NCI-H82 (cell line): ENCODE measurements at regions not wholly inside any gene's neighbourhood (a gene's known extent, or its start where the extent isn't known, plus 50 kb on each side); places are given as distances from the start of the nearest gene placed in this dataset.
"Not testable (repeated sequence)": the region's sequence is repeated elsewhere in the genome, so short reads cannot be mapped to it uniquely, and the experiment has no call there.

Experiments used
- DNase-seq: peaks from one replicate; lab custom pipeline; 2025; lab: John Stamatoyannopoulos, UW

DNA sequence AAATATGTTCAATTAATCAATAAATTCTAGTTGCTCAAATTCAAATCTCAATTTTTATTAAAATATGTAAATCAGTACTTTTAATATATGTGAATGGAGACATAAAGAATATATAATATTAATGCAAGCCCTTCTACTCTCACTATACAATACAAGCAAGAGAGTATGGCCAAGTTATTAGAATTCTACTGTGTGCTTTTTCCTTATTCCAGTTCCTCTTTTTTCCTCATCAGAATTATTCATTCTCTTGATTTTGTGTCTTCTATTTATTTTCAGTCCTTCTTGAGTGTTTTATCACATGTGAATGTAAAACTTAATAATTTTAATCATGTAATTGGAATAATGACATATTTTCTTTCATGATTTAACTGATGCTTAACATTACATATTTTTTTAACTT lies 276.8 kb downstream of the PCDH20 start:
- DNase-seq, result no peak

DNA sequence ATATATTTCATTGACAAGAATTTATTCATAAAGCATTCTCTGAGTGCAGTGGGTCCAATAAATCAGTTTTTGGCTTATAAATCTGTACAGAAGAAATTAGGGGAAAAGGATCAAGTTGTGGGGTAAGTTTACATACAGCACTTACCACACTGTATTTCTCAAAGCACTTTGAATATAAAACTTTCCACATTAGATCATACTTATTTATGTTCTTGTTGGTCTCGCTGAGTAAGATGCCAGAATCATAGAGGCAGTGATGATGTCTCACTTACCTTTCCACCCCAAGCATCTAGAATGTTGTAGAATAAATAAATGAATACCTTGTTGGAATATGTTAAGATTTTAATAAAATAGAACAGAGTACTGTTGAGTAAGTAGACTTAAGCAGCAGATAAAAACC lies 279.1 kb downstream of the PCDH20 start:
- no peak for DNase-seq

DNA sequence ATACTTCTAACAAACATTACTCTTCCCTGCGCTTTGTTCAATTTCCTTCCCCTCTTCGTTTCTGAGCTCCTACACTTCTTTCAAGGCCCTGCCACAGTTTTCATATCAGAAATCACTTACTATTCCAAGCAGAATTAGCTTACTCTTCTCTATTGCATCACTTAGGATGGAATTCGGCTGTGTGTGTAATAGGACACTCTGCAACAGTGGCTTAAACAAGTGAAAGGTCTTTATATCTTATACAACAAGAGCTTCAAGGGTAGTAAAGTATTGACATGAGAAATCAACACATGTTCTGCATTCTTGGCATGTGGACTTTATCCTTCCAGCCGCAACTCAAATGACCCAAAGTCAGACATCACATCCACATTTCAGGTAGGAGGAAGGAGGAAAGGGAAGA lies 279.6 kb downstream of the PCDH20 start:
- DNase-seq, result no peak

DNA sequence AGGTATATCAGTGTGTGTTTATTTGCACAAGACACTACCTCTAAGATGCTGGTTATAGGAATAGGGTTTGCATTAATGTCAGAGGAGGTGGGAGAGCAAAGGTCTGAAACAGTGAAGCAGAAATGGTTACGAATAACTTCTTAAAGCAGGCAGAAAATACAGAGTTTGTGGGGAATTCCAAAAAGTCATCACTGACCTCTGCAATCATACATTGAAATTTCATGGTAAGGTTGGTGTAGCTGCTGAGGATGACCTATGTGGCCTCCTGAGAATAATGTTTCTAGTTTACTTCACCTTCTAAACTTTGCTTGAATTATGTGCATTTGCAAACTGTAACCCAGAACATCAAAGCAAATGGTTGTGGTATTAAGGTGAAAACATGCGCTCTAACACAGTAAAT lies 280.1 kb downstream of the PCDH20 start:
- no peak for DNase-seq

DNA sequence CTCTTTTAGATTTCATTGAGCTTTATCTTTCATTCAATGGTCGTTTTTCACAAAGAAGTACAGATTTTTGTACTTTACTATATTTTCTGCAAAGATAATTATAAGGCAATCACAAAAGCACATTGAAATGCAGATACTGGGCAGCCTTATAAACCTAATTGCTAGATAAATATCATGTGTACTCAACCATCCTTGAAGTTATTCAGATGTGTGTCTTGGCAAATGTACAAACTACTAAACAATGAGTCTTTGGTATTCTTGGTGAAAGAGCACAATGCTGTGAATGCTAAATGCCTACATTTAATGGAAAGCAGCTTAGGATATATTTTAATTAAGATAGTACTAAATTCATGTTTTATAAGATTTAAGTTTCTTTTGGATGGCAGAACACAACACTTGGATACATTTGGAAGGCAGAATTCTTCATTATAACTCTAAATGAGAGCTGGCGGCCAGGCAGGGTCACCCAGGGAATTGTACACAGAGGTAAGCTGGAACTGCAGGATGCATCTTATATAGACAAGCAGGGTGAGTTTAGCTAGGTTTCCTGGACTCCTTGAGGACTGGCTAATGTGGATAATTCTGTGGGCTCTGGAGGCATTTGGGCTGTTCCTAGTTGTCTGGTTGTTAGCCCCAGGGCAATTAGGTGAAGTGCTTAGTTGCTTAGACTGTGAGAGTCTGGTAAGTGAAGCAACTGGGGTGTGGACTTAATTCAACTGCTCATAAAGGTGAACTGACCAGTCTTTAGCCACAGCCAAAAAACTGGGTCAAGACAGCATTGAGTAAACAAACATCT lies 286.6 kb downstream of the PCDH20 start:
- DNase-seq, result no peak

DNA sequence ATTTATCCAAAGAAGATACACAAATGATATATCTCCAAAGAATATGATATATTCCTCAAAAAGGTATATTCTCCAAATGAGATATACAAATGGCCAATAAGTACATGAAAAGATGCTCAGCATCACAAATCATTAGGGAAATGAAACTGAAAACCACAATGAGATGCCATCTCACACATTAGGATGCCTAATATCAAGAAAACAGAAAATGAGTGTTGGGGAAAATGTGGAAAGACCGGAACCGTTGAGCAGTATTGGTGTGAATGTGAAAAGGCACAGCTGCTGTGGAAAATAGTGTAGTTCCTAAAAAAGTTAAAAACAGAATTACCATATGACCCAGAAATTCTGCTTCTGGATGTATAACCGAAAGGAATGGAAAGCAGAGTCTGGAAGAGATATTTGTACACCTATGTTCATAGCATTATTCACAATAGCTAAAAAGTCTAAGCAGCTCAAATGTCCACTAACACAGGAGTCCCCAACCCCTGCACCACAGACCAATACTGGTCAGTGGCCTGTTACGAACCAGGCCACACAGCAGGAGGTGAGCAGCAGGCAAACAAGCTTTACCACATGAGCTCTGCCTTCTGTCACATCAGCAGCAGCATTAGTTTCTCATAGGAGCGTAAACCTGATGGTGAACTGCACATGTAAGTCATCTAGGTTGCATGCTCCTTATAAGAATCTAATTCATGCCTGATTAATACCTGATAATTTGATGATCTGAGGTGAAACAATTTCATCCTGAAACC lies 291.9 kb downstream of the PCDH20 start:
- DNase-seq, result peak; percentile 22

DNA sequence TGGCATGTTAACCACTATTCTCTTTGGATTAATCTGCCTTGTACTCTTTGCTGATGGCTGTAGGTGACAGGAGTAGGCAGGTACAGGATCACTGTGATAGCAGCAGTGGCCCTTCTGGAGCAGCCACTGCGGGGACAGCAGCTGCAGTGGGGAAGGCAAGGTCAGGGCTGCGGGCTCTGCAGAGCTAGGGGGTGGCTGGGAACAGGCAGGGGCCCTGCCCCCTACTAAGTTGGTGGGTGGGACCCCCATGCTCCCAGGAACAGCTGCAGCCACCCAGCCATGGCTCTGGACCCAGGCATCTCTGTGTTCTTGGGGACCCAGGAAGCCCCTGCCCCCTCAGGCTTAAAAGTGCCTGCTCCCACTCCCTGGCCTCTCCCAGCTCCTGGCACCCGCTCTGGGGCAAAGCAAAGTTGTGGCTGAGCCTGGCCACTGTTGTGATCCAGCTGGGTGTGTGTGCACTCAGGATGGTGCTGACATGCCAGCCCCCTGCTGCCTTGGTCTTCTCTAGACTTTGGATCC lies 302.4 kb downstream of the PCDH20 start:
- DNase-seq, result no peak

DNA sequence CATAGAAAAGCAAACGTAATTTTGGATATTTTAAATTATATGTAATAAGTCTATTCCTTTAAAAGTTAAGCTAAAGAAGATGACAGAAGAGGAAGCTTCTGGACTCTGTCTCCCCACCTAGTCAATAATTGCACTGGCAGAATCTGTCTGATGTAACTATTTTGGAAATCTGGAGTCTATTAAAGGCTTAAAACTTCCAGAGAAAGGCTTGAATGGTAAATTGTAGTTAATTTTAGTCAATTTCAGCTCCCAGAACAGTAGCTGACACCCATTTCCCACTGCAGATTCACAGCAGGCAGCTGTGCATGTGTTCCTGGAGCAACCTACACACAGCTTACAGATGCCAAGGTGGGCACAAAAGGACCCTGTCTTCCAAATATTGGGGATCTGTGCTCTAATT lies 304.1 kb downstream of the PCDH20 start:
- no peak for DNase-seq

DNA sequence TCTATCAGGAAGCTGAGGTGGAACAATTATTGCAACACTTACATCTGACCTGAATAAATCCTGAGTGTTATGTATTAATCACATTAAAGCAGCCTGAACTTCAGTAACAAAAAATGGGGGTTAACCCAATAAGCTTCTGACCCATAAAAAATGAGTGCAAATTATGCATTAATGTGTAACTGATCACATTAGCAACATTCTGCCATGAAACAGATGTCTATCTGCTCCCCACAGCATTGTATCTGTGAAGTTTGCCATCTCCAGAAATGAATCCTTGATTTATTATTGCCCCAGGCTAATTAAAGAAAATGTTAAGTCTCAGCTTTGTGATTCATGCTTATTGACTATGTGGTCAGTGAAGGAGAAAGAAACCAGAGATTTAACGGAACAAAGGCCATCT lies 304.9 kb downstream of the PCDH20 start:
- DNase-seq, result no peak

DNA sequence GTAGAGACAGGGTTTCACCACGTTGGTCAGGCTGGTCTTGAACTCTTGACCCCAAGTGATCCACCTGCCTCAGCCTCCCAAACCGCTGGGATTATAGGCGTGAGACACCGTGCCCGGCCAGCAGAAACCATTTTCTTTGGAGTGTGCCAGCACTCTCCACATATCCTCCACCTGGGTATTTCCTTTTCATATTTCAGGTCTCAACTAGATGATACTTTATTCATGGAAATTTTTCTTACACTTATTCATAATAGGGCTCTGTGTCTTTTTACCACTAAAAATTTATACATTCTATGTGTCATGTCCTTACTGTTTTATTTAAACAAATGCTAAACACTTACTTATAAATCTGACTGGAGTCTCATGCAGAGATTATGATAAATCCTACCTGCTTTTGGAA lies 305.9 kb downstream of the PCDH20 start:
- DNase-seq, result no peak

DNA sequence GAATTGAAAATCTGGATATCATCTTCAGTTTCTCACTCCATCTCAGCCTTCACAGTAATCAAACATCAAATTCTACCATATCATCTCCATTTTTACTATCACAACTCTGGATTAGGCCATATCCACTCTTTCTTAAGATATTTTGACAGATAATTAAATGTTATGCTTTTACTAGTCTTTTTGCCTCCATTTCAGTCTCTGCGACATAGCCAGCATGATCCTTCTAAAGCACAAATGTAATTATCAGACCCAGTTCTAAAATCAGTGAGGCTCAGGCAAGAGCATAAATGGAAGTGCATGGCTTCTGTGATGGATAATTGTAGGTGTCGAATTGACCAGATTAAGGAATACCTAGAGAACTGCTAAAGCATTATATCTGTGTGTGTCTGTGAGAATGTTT lies 307.7 kb downstream of the PCDH20 start:
- DNase-seq, result no peak

DNA sequence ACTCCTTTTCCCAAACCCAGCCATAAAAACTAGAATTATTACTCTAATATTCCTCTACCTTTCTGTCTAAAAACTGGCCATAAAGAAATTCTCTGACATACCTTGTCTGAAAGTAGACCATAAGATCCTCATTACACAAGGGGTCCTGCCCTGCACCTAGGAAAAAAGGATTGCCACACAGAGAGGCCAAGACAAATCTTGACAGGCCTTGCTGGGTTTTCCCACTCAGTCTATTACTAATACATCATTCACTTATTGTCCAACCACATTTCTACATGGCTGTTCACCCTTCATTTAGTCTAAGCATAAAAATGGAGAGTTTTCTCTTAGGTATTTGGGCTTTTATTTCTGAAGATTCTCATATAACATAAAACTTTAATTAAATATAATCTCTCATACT lies 319.8 kb downstream of the PCDH20 start:
- no peak for DNase-seq

DNA sequence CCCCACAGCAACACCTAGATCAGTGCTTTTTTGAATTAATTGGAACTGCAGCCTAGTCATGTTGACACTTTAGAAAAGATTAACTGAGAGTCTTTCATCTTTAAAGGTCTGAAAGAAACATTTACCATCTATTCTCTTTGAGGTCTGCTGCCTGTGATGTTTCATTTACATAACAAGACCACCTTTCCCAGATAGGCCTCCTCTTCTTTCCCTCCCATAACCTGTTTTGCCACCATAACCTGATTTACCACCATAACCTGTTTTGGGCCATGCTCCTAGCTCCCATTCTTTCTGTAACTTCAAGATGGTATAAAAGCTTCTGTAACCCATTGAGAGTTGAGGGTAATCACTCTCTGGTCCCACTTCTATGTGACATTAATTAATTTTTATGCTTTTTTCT lies 320.8 kb downstream of the PCDH20 start:
- no peak for DNase-seq

DNA sequence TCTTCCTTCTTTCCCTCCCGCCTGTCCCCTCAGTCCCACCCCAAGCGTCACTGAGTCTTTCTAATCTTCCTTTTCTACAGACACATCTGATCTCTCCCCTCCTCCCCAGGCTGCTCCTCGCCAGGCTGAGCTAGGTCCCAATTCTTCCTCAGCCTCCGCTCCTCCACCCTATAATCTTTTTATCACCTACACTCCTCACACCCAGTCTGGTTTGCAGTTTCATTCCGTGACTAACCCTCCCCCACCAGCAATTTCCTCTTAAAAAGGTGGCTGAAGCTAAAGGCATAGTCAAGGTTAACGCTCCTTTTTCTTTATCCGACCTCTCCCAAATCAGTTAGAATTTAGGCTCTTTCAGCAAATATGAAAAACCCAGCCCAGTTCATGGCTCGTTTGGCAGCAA lies 325.8 kb downstream of the PCDH20 start:
- DNase-seq, result not testable (repeated sequence)

DNA sequence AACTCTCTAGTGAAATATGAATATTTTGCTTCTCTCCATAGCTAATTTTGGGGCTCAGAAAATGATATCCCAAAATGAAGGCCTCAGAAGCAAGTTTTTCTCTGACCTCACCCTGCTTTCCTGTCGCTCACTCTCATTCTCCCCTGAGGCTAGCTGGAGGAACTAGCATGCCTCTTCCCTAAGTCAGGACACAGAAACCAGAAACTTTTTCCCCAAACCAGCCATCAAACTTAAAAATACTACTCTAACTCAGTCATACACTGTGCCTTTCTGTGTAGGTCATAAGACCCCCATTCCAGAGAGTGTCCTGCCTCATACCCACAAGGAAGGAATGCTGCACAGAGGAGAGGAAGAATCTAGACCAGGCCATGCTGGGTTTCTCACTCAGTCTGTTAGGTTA lies 329.6 kb downstream of the PCDH20 start:
- DNase-seq, result no peak

DNA sequence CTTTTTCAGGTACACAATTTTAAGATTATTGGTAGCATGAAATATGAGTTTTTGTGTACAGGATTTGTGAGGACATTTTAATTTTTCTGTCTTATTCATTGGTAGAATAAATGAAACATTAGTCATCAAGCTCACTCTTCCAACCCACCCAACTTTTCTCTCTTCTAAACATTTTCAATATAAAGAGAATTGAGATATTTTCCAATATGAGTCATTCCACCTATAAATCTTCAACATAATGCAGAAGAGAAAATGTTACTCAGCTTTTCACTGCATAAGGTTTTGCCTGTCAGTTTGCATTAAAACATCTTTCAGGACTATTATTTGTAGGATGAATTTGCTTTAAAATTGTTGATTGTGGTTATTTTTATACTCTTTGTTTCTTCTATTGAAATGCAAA lies 330.7 kb downstream of the PCDH20 start:
- DNase-seq, result no peak

DNA sequence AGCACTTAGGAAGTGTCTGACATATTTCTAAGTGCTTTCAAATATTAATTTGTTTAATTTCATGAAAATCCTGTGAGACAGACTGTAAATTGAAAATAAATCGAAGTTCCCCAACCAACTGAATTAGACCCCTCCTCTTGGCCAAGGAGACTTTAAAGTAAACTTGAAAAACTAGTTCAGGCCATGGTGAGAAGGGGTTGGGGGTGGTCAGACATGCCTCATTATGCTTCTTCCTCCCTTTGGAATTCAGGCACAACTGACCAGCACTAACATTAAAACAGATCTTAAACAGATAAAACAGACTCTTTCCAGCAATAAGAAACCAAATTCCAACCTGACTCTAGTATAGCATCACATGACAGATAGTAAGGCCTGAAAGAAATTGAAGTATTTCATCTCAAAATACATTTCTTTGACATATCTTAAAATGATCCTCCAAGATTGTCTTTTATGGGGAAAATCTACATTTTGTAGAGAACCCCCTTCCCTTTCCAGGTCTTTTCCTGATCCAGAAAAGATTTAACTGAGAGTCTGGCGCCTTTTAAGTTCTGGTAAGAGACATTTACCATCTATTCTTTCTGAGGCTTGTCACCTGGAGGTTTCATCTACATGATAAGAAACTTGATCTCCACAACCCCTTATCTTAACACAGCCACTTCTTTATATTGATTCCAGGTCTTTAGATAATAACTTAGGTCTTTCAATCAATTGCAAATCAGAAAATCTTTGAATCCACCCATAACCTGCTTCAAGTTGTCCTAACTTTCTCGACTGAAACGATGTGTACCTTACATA lies 336.5 kb downstream of the PCDH20 start:
- no peak for DNase-seq

DNA sequence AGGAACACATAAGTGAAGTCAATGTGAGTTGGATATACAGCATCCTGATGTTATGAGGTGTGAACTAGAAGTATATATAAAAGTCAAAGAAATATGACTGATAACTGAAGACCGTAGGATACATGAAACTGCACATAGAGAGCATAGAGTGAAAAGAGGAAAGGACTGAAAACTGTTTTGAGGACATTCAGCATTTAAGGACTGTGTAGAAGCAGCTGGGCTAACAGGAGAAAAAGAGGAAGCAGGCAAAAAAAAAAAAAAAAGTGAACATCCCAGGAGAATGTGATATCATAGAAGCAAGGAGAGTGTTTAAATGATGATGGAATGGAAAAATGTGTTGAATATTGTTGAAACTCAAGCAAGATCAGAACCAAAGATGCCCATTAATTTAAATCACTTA lies 363.5 kb downstream of the PCDH20 start:
- DNase-seq, result no peak

DNA sequence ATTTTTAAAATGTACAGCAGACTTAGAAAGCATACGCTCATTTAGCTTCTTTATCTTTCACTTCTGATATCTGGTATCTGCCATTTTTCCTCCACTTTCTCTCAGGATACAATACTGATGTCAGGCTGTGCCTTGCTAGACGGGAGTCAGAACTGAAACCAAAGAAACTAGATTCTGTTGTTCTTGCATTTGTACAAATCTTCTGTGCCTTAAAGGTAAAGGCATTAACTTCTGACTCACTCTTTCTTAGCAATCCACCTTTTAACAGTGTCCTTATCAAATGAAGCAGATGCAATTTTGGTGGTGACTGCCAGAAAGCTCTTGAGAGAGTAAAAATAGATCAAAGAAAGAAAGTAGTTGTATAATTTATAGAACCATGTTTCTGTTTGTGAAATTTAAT lies 370.4 kb downstream of the PCDH20 start:
- no peak for DNase-seq

DNA sequence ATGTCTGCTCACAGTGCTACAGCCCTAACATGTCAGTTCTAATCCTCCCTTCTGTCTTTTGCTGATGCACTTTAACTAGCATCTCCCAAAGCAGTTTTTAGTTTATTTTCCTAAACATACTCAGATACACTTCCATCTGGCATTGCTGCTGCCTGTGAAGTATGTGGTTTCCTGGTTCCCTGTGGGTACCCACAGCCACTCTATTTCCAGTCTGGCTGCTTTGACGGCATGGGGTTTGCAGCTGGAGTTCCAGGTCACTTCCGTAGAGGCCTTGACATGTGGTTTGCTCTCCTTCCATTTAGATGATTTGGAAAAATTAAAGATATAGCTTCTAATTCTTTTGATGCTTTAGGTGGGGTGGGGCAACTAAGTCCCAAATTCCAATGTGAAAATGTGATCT lies 375.5 kb downstream of the PCDH20 start:
- DNase-seq, result no peak

DNA sequence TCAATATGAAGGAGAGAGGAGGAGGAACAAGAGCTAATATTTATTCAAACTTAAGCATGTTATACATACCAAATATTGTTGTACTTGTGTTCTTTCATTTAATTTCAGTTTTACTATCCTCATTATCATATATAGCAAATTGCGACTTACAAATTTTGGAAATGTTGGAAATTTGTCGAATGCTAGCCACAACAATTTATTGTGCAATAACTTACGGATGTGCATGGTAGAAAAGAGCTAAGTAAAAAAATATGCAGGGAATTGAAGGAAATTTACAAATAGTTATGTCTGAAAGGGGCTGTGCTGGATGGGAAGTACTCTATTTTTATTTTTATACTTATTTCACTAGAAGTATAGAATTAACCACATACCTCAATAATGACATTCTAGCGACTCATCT lies 376.3 kb downstream of the PCDH20 start:
- no peak for DNase-seq

DNA sequence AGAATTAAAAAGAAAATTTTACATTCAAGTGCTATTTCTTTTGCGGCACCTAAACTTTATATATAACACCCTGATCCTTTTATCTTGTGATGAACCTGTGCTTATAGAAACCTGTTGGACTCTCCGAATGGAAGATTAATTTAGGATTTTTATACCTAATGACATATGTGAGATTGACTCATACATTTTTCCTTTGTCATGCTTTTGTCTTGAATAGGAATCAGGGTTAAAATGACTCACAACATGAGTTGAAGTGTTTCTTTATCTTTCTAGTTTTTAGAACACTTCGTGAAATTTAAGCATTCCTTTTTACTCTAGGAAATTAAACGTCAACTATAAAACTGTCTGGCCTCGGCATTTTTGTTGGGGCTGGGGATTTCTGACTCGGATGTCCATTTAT lies 378.9 kb downstream of the PCDH20 start:
- DNase-seq, result no peak

DNA sequence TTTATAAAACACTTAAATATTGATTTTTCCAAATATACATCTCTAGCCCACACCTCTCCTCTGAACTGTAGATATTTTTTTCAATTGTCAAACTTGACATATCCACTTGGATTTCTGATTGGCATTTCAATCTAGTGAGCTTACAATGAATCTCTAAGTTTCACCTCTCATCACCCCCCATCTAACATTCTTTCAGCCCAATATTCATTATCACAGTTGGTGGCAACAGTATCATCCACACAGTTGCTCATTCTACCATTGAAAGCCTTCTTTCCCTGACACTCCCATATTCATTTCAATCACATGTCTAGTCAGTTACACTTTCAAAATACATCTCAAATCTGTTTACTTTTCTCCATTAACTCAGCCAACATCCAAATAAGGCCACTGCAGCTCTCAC lies 385.2 kb downstream of the PCDH20 start:
- no peak for DNase-seq
